ENCODE measurements at regions not wholly inside any gene's neighbourhood (a gene's known extent, or its start where the extent isn't known, plus 50 kb on each side); places are given as distances from the start of the nearest gene placed in this dataset.
A peak's percentile ranks its signal among the peaks of the same experiment; 100 is the strongest.
"Not testable (repeated sequence)": the region's sequence is repeated elsewhere in the genome, so short reads cannot be mapped to it uniquely, and the experiment has no call there.

GRCh38 chrX:55813150-55813549 is 95.6 kb downstream of the RRAGB start:
- no peak for DNase-seq

GRCh38 chrX:55815546-55815945 is 98.0 kb downstream of the RRAGB start:
- DNase-seq, result no peak

- DNase-seq, result no peak
These were observed 98.5 kb downstream of the RRAGB start for GRCh38 chrX:55816023-55816422.

- DNase-seq, result no peak
These were observed 101.3 kb downstream of the RRAGB start for GRCh38 chrX:55818673-55819375.

GRCh38 chrX:55839485-55839884 is 121.9 kb downstream of the RRAGB start:
- DNase-seq, result no peak

- no peak for DNase-seq
These were observed 124.6 kb downstream of the RRAGB start for GRCh38 chrX:55841962-55842752.

- DNase-seq, result not testable (repeated sequence)
These were observed 149.2 kb downstream of the RRAGB start for GRCh38 chrX:55866779-55867178.

- DNase-seq, result peak in 1 of 5 donors; percentile 7
These were observed 149.7 kb downstream of the RRAGB start for GRCh38 chrX:55867181-55867651.

- DNase-seq, result no peak
These were observed 150.2 kb downstream of the RRAGB start for GRCh38 chrX:55867708-55868107.

- no peak for DNase-seq
These were observed 157.3 kb downstream of the RRAGB start for GRCh38 chrX:55874807-55875206.

GRCh38 chrX:55883541-55883940 is 166.0 kb downstream of the RRAGB start:
- not testable (repeated sequence) for DNase-seq

- DNase-seq, result peak; percentile 6 to 63 (median 13)
These were observed 190.5 kb downstream of the RRAGB start for GRCh38 chrX:55907968-55908607.

GRCh38 chrX:55908661-55909212 is 191.2 kb downstream of the RRAGB start:
- peak in 1 of 5 donors; percentile 30 for DNase-seq

GRCh38 chrX:55919367-55920221 is 202.0 kb downstream of the RRAGB start:
- DNase-seq, result no peak

GRCh38 chrX:55924574-55924973 is 207.0 kb downstream of the RRAGB start:
- no peak for DNase-seq

- not testable (repeated sequence) for DNase-seq
These were observed 211.0 kb downstream of the RRAGB start for GRCh38 chrX:55928529-55928928.

All from T-helper 1 cell (primary cell).